Activated CD8-positive, alpha-beta T cell treated with anti-CD3 and anti-CD28 coated beads, Interleukin-2, amount 10 ng/mL, durations not matched to agents 7 days and 5 days (primary cell): ENCODE measurements at regions not wholly inside any gene's neighbourhood (a gene's known extent, or its start where the extent isn't known, plus 50 kb on each side); places are given as distances from the start of the nearest gene placed in this dataset.

Source experiments
- ATAC-seq: fragments of 150-1000 bp; cut with Tn5 transposase; one replicate; pipeline ENCODE4 v1.10.0; 2021; ENCODE audit warnings: moderate library complexity
- CTCF ChIA-PET: fragments of 350-600 bp; sonication (Branson Sonifier 250); formaldehyde crosslinking; loops from one replicate; lab custom pipeline; 2021; ENCODE audit warnings: antibody characterized with exemption; lab: Charles Lee
- POLR2A ChIA-PET: fragments of 350-600 bp; sonication (Branson Sonifier 250); formaldehyde crosslinking; loops from one replicate; lab custom pipeline; 2021; ENCODE audit warnings: antibody characterized with exemption; lab: Charles Lee
- DNase-seq: peaks from one replicate; pipeline ENCODE4 v3.0.0-alpha.2; 2020
- H3K27ac Mint-ChIP-seq: one replicate; pipeline ENCODE4 v1.8.0; 2021; ENCODE audit warnings: mild to moderate bottlenecking, mixed read lengths
- H3K27me3 Mint-ChIP-seq: one replicate; pipeline ENCODE4 v1.8.0; 2021; ENCODE audit warnings: low read depth, mixed read lengths
- H3K36me3 Mint-ChIP-seq: one replicate; pipeline ENCODE4 v1.8.0; 2021; ENCODE audit warnings: low read depth, mixed read lengths
- H3K4me1 Mint-ChIP-seq: one replicate; pipeline ENCODE4 v1.8.0; 2021; ENCODE audit warnings: low read depth, mixed read lengths
- H3K4me3 Mint-ChIP-seq: one replicate; pipeline ENCODE4 v1.8.0; 2021; ENCODE audit warnings: mild to moderate bottlenecking, mixed read lengths
- H3K9me3 Mint-ChIP-seq: one replicate; pipeline ENCODE4 v1.8.0; 2022; ENCODE audit warnings: mixed read lengths; ENCODE audit not compliant: insufficient read depth

DNA sequence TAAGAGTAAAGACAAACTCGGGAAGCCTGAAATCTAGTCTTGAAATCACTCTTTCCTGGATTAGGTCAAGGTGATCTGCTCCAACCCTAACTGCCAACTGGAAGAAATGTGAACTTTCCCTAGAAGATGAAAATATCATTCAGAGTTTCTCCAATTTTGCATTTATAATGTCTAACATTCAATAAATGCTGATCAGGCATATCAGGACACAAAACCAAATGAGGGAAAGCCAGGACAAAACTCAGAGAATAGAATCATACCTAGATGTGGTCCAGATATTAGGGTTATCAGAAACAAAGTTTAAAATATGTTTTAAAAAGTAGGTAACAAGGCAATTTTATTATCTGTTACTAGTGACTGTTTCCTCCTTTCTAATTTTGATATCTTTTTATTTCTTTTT is 335.5 kb upstream of the MAP3K7 start:
- CTCF ChIA-PET, result no interaction called here
- Mint-ChIP-seq H3K4me3 (no peak overlapping the region), H3K4me1 (no peaks in the 10 kb centered on the region)

DNA sequence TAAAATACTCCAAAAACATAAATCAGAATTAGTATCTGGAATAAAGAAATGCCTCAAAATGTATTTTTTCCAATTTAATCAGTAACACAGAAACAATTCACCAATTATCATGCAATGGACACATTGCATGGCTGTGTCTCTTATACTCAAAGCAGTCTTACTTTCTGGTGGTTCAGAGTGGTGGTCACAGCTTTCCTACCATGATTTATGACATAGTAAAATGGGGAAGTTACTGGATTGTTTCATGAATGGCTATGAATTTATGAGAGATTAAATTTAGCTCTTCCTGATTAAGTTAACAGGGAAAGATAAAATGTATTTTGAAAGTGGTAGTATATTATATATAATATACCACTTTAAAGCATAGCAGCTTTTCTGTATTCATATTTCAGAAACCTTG is 331.5 kb upstream of the MAP3K7 start:
- CTCF ChIA-PET, result no interaction called here
- H3K27me3 Mint-ChIP-seq, result peaks cover 10% of the 10 kb centered on the region
- H3K36me3 Mint-ChIP-seq, result no peaks in the 10 kb centered on the region
- no peaks in the 10 kb centered on the region for H3K4me1 Mint-ChIP-seq
- ATAC-seq (no peak), DNase-seq (no peak)
- H3K4me3 Mint-ChIP-seq, result no peak overlapping the region
- H3K27ac Mint-ChIP-seq, result no peak overlapping the region
- H3K9me3 Mint-ChIP-seq, result no peaks in the 10 kb centered on the region
- POLR2A ChIA-PET, result no interaction called here

More for the DNA sequence above, 335.5 kb upstream of the MAP3K7 start:
- Mint-ChIP-seq H3K27me3 (peaks cover 27% of the 10 kb centered on the region), H3K9me3 (no peaks in the 10 kb centered on the region), H3K36me3 (no peaks in the 10 kb centered on the region), H3K27ac (no peak overlapping the region)
- POLR2A ChIA-PET, result no interaction called here
- ATAC-seq (no peak), DNase-seq (no peak)

DNA sequence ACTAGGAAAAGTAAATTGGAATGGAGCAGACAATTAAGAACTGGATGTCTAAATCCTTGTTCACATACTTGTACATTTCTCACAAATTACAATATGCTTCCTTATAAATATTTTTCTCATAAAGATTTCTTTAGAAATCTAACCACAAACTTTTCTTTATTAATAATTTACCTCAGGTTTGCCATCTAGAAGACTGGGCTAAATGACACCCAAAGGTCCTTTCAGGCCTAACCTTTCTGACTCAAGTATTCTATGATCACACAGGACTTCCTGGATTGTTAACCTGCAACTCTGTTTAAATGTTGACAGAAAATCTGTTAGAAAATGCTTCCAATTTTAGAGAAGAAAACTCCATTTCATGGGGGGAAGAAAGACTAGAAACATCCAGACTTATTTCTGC is 330.5 kb upstream of the MAP3K7 start:
- CTCF ChIA-PET, result no interaction called here
- Mint-ChIP-seq H3K27ac (no peak overlapping the region), H3K9me3 (no peaks in the 10 kb centered on the region), H3K4me3 (no peak overlapping the region), H3K36me3 (no peaks in the 10 kb centered on the region), H3K27me3 (peaks cover 10% of the 10 kb centered on the region), H3K4me1 (no peaks in the 10 kb centered on the region)
- ATAC-seq (no peak), DNase-seq (no peak)
- POLR2A ChIA-PET, result no interaction called here

DNA sequence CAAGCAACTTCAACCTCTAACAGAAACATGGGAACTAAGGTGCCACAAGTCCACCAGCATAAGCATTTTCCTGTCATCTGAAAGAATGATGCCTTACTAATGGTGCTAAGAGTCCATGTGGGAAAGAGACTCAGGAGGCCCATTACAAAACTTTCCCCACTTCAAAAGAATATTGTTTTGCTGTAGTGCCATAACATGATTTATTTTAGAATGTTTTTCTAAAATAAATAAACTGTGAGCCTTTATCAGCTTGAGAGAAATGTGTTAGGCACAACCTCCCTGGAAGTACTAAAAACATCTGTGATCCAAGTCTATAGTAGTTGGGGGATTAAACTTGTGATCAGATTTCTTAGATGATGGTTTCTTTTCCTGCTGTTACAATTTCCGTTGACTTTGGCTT is 330.1 kb upstream of the MAP3K7 start:
- ChIA-PET POLR2A (no interaction called here), CTCF (no interaction called here)
- Mint-ChIP-seq H3K4me3 (no peak overlapping the region), H3K4me1 (no peaks in the 10 kb centered on the region), H3K27me3 (peaks cover 8% of the 10 kb centered on the region), H3K9me3 (no peaks in the 10 kb centered on the region), H3K27ac (no peak overlapping the region), H3K36me3 (no peaks in the 10 kb centered on the region)
- DNase-seq (no peak), ATAC-seq (no peak)

DNA sequence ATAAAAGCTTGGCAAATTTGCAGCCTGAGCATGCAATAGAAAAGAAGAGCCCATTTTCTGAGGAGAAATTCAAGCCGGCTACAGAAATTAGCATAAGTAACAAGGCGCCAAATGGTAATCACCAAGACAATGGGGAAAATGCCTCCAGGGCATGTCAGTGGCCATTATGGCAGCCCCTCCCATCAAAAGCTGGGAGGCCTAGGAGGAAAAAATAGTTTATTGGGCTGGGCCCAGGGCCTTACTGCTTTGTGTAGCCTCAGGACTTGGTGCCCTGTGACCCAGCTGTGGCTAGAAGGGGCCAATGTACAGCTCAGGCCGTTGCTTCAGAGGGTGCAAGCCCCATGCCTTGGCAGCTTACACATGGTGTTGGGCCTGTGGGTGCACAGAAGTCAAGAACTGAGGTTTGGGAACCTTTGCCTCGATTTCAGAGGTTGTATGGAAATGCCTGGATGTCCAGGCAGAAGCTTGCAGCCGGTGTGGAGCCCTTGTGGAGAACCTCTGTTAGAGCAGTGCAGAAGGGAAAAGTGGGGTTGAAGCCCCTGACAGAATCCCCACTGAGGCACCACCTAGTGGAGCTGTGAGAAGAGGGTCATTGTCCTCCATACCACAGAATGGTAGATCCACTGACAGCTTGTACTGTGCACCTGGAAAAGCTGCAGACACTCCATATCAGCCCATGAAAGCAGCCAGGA is 328.5 kb upstream of the MAP3K7 start:
- CTCF ChIA-PET, result no interaction called here
- Mint-ChIP-seq H3K36me3 (no peaks in the 10 kb centered on the region), H3K4me3 (no peak overlapping the region), H3K27ac (no peak overlapping the region), H3K9me3 (no peaks in the 10 kb centered on the region), H3K27me3 (peaks cover 5% of the 10 kb centered on the region), H3K4me1 (no peaks in the 10 kb centered on the region)
- ATAC-seq (no peak), DNase-seq (no peak)
- POLR2A ChIA-PET, result no interaction called here

DNA sequence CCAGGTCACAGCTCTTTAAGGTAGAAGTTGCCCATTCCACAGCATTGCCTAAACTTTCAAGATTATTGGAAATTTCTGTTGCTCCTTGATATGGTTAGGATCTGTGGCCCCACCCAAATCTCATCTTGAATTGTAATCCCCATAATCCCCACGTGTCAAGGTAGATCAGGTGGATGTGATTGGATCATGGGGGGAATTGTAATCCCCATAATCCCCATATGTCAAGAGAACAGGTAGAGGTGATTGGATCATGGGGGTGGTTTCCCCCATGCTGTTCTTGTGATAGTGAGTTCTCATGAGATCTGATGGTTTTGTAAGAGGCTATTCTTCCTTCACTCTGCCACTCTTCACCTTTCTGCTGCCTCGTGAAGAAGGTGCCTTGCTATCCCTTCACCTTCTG is 327.4 kb upstream of the MAP3K7 start:
- no peak for ATAC-seq

DNA sequence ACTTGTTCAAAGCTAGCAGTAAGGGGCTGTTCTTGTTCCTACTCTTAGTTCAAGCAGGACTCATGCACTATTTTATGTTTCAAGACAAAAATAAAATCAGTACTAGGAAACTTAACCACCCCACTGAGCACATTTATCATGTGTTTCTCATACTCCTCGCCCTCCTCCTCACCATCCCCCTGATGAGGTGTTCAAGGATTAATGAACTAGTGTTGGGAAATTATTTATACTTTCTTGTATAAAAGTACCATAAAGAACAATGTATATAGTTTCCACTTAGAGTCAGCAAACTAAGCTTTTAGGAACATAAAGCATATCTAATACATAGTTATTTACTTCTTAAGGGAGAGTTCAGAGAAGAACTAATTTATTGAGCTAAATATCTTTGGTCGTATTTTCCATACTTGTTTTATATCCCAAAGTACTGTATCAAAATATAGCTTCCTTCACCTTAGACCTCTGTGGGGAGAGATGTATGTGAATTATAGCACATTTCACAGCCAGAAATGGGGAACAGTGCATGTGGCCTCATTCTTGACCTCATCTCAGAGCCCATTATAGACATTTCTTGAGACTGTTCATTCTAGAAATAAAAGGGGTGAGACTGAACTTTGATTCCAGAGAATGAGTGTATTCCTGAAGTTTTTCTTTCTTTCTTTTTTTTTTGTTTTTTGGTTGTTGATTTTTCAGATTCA is 326.5 kb upstream of the MAP3K7 start:
- no peaks in the 10 kb centered on the region for H3K36me3 Mint-ChIP-seq
- no peaks in the 10 kb centered on the region for H3K4me1 Mint-ChIP-seq
- H3K9me3 Mint-ChIP-seq, result no peaks in the 10 kb centered on the region
- ChIA-PET POLR2A (no interaction called here), CTCF (interaction anchor here (3.1 kb wide), 1 partner anchor 28 kb away, joined by 11 read pairs; no protein-coding TSS in a partner anchor)
- H3K27ac Mint-ChIP-seq, result no peak overlapping the region
- H3K4me3 Mint-ChIP-seq, result no peak overlapping the region
- peaks cover 2% of the 10 kb centered on the region for H3K27me3 Mint-ChIP-seq
- DNase-seq, result no peak
- no peak for ATAC-seq

More for the DNA sequence above, 327.4 kb upstream of the MAP3K7 start:
- Mint-ChIP-seq H3K27ac (no peak overlapping the region), H3K4me3 (no peak overlapping the region), H3K36me3 (no peaks in the 10 kb centered on the region), H3K4me1 (no peaks in the 10 kb centered on the region), H3K27me3 (peaks cover 2% of the 10 kb centered on the region), H3K9me3 (no peaks in the 10 kb centered on the region)
- no peak for DNase-seq
- ChIA-PET CTCF (no interaction called here), POLR2A (no interaction called here)

DNA sequence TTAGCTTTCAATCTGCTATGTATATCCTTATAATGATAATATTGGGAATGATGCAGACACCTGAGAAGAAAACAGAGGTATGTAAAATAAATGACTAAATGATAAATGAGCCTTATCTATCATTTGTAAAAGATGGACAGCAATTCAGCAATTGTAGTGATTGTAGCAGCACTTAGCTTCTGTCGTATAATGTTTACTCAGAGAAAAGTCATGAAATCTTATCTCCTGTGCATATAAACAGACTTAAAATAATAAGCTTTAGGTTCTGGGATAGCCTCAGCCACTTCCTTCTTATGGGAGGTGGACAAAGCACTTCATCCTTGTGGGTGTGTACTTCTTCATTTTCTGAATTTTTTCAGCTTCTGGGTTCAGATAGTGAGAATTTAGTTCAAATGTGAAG is 324.8 kb upstream of the MAP3K7 start:
- ChIA-PET POLR2A (no interaction called here), CTCF (interaction anchor here (3.1 kb wide), 1 partner anchor 29 kb away, joined by 11 read pairs; no protein-coding TSS in a partner anchor)
- no peaks in the 10 kb centered on the region for H3K4me1 Mint-ChIP-seq
- ATAC-seq (no peak), DNase-seq (no peak)
- H3K4me3 Mint-ChIP-seq, result no peak overlapping the region
- H3K36me3 Mint-ChIP-seq, result no peaks in the 10 kb centered on the region
- peaks cover 2% of the 10 kb centered on the region for H3K27me3 Mint-ChIP-seq
- H3K9me3 Mint-ChIP-seq, result no peaks in the 10 kb centered on the region
- H3K27ac Mint-ChIP-seq, result no peak overlapping the region

DNA sequence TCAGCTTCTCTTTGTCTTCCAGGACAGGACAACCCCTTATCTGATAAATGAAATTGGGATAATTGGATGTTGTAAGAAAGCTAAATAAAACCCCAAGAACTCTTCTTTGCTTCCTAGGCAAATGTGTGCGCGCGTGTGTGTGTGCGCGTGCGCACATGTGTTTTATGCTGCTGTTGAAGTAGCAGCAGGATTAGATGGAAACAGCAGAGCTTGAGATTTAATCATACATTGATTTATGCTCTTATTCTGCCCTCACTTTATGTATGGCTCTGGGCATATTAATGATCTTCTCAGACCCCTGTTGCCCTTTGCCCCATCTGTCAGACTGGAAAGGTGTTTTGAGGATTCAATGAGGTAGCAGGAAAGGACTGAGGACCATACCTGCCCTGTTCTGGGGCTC is 324.0 kb upstream of the MAP3K7 start:
- H3K4me1 Mint-ChIP-seq, result no peaks in the 10 kb centered on the region
- H3K4me3 Mint-ChIP-seq, result no peak overlapping the region
- H3K9me3 Mint-ChIP-seq, result no peaks in the 10 kb centered on the region
- DNase-seq (no peak), ATAC-seq (no peak)
- H3K27ac Mint-ChIP-seq, result no peak overlapping the region
- H3K27me3 Mint-ChIP-seq, result peaks cover 2% of the 10 kb centered on the region
- ChIA-PET POLR2A (no interaction called here), CTCF (interaction anchor here (3.1 kb wide), 1 partner anchor 30 kb away, joined by 11 read pairs; no protein-coding TSS in a partner anchor)
- H3K36me3 Mint-ChIP-seq, result no peaks in the 10 kb centered on the region

DNA sequence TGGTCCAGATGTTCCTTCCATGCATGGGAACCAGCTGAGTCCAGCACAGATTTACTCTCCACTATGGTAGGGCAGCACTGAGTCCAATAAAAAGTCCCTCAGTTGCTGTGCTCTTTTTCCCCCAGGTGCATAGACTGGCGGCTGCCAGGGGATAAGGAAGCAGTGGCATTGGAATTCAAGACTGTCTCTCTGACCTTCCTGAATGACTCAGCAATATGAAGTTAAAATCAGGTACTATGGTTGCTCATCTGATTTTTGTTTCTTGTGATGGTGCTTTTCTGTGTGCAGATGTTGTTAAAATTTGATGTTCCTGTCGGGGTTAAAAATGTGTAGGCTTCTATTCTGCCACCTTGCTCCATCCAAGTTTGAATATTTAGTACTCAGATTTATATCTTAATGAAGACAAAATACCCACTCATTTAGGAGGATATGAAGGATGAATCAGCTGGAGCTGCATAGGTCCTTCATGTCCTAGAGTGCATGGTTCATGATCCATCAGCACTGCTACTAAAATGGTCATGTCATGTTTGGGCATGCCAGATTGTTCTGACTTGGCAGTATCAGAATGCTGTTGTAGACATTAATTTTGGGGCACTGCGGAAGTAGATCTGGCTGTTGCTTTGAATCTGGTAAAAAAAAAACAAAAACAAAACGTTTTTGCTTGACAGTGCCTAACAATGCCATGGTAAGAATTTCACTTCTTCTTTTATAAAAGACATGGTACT is 321.2 kb upstream of the MAP3K7 start:
- POLR2A ChIA-PET, result no interaction called here
- H3K4me1 Mint-ChIP-seq, result no peaks in the 10 kb centered on the region
- H3K4me3 Mint-ChIP-seq, result no peak overlapping the region
- no peak overlapping the region for H3K27ac Mint-ChIP-seq
- DNase-seq, result no peak
- no peak for ATAC-seq
- peaks cover 2% of the 10 kb centered on the region for H3K27me3 Mint-ChIP-seq
- H3K36me3 Mint-ChIP-seq, result no peaks in the 10 kb centered on the region
- CTCF ChIA-PET, result no interaction called here
- H3K9me3 Mint-ChIP-seq, result no peaks in the 10 kb centered on the region

DNA sequence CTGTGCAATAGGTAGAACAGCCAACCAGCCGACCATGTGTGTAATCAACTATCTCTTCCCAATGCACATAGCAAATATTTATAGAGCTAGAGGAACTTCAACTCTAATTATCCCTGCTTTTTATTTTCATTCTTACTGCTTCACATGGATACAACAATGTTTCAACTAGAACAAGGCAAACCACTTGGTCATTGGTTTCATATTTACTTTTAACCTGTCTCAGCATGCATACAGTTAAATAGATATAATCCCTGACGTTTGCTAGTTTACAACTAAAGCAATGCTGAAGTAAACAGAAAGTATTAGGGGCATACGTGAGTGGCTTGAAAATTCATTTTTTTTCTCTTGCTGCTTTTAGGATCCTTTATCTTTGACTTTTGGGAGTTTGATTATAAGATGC is 318.5 kb upstream of the MAP3K7 start:
- Mint-ChIP-seq H3K27ac (no peak overlapping the region), H3K9me3 (no peaks in the 10 kb centered on the region), H3K4me3 (no peak overlapping the region), H3K36me3 (no peaks in the 10 kb centered on the region), H3K27me3 (peaks cover 2% of the 10 kb centered on the region), H3K4me1 (no peaks in the 10 kb centered on the region)
- ChIA-PET CTCF (no interaction called here), POLR2A (no interaction called here)
- ATAC-seq, result no peak
- DNase-seq, result no peak

DNA sequence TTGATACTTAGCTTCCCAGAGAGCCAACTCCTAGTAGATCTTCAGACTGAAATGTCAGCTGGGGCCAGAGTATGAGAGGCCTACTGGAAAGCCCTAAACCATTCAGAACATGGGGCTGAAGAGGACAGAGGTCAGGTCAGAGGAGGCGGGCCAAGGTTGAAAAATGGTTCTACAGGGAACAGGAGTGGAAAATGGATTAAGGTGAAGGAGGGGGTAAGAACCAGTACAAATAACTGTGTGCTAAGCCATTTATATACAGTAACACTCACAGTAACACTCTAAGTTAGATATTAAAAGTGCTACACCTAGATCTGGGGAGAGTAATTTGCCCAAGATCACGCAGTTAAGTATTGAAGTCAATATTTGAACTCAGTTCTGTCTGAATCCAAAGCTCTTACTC is 313.2 kb upstream of the MAP3K7 start:
- DNase-seq (no peak), ATAC-seq (no peak)
- H3K9me3 Mint-ChIP-seq, result no peaks in the 10 kb centered on the region
- no peak overlapping the region for H3K27ac Mint-ChIP-seq
- H3K4me3 Mint-ChIP-seq, result no peak overlapping the region
- CTCF ChIA-PET, result interaction anchor here (2.1 kb wide), 1 partner anchor 40 kb away, joined by 4 read pairs; no protein-coding TSS in a partner anchor
- peaks cover 2% of the 10 kb centered on the region for H3K27me3 Mint-ChIP-seq
- POLR2A ChIA-PET, result no interaction called here
- no peaks in the 10 kb centered on the region for H3K36me3 Mint-ChIP-seq
- no peaks in the 10 kb centered on the region for H3K4me1 Mint-ChIP-seq
